HG03520 (cell line): ENCODE measurements at regions not wholly inside any gene's neighbourhood (a gene's known extent, or its start where the extent isn't known, plus 50 kb on each side); places are given as distances from the start of the nearest gene placed in this dataset.

Experiments
- ATAC-seq: cut with Tn5 transposase; IDR thresholded peaks from one replicate; pipeline ENCODE4 v1.9.1; 2021; ENCODE audit warnings: mild to moderate bottlenecking, moderate library complexity; ENCODE audit not compliant: unreplicated experiment

DNA sequence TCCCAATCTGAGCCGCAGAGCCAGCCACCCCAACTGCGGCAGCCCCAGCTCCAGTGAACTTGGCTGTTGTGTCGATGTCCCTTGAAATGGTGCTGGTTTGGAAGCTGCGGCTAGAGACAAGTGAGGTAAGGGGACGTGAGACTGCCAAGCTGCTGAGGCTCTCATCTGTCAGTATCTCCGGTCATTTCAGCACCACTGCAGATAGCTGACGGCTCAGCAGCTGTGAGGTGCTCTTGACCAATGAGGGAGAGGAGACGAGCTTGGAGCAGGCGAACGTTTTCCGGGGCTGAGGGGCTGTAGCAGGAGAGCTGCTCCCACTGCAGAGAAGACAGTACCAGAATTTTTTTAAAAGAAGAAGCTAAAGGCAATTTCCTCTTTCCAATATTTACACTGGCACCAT, 175.5 kb upstream of the CASK start:
- ATAC-seq, result no peak

DNA sequence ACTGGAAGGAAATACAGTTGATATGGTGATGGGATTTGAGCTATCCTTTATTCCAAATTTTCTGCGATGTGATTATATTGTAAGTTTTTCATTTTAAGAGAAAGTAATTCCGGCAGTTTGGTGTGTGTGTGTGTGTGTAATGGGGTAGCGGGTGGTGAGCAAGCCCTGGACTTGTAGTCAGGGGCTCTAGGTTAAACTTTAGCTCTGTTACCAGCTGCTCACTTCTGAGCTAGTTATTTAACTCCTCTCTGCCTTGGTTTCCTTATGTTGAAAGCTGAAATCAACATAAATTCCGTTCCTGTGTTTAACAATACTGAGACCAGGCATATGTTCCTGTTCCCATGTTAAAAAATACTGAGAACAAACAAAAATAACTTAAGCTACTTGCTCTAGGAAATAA, 174.1 kb upstream of the CASK start:
- ATAC-seq, result no peak

GRCh38 chrX:42096265-42096920, 173.0 kb upstream of the CASK start:
- ATAC-seq, result no peak

DNA sequence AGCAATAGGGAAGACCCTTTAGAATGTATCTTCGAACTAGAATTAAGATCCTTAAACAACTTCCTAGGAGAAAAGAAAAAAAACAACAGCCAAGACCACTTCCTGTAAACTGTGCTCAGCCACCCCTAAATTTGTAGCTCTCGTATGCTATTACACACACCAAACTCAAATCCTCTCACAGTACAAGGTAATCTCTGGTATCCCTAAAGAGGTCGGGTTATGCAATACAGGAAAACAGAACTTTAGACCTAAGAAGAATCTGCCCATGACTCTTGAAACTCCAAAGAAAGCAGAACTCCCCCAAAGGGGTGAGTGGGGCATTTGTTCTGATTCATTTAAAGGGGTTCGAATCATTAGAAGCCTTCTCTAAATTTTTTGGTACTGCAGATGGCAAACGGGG, 170.9 kb upstream of the CASK start:
- ATAC-seq, result no peak

- peak; percentile 73 for ATAC-seq
Observed at GRCh38 chrX:42093756-42094155, 170.4 kb upstream of the CASK start.

DNA sequence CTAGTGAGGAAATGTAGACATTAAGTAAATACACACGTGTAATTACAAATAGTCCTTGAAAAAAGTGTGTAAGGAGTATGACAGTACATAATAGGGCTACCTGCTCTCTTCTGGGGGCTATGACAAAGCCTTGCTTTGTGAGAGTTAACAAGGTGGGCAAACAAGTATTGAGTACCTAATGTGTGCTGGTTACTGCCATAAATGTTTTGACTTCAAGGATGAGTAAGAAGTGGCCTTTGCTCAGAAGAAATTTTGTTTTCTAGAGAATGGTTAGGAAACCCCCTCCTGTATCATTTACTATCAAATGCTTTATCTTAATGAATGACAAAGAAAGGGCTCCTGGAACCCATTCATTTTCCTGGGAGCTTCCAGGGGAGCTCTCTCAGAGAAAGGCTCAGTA, 167.0 kb upstream of the CASK start:
- ATAC-seq, result no peak

DNA sequence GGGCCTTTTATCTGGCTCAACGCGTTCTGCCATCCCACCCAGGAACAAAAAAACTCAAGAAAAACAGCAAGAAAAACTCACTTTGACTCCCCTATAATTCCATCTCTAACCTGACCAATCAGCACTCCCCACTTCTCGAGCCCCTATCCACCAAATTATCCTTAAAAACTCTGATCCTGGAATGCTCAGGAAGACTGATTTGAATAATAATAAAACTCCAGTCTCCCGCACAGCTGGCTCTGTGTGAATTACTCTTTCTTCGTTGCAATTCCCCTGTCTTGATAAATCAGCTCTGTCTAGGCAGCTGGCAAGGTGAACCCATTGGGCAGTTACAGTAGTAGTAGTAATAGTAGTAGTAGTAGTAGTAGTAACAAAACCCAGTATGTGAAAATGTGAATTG, 165.7 kb upstream of the CASK start:
- no peak for ATAC-seq

DNA sequence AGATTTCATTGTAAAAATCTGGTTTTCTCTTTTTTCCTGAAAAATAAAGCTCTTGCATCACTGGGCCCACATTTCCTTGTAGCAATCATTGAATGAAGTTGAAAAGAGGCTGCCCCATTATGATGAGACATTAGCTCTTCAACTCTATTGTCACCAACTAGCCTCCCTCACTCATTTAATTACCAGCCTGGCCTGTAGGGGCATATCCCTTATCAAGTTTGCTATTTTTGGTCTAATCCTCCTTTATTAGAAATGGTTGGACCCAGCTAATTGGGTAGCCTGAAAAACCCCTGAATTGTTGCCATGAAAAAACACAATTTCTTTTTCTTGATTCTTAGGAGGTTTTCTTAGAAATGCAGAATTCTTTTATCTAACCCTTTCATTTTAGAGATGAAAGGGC, 164.6 kb upstream of the CASK start:
- no peak for ATAC-seq

DNA sequence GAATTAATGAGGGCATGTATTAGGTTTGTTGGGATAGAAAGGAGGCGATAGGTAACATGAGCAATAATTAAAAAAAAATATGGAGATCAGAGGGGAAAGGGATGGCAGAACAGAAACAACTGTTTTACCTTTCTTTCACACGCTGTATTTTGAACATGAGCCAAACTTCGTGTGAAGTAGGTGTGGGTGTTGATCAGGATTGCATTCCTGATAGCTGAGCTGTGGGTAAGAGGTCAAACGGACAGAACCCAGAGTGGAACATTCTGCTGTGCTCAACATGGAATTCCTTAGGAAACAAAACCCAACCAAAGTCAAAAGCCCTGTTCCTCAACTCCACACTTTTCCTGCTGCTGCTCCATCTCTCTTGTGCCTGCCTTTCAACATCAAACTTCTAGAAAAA, 162.5 kb upstream of the CASK start:
- no peak for ATAC-seq

DNA sequence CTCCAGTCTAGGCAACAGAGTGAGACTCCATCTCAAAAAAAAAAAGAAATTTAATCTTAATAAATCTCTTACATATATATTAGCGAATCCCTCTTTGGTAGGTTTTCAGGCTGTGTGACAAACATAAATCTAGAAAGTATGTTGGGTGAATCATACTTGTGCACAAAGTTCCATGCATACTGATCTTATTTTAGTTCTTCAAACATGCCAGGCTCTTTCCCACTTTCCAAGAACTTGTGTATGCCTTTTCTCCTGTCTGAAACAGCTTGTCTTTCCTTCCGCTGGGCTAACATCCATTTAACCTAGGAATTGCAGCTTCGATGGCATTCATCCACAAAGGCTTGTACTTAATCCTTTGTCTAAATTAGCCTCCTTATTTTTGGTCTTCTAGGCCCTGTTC, 156.6 kb upstream of the CASK start:
- ATAC-seq, result no peak

DNA sequence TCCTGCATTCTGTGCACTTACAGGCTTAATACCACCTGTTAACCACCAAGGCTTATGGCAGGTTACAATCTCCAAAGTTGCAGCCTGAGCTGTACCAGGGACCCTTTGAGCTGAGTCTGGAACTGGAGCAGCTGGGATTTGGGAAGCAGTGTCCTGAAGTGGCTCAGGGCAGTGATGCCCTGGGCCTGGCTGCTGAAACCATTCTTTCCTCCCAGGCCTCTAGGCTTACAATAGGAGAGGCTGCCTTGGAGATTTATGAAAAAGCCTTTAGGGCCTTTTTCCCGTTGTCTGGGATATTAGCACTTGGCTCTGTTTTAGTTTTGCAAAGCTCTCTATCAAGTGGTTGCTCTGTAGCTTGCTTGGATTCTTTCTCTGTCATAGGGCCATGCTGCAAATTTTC, 154.3 kb upstream of the CASK start:
- ATAC-seq, result no peak

DNA sequence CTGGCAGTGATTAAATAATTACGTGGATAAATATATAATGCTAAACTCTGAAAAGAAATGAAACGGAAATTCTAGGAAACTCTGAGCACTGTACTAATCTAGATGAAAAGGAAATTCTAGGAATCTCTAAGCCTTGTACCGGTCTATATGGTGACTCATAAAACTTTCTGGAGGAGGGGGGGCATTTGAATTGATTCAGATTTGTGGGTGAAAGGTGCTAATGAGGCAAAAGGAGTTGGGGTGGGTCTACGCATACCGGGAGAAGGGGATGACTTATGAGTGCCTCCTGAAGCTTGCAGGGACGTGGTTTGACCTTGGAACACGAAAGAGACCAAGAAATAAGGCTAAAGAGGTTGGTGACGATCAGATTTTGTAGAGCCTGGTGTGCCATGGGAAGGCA, 151.7 kb upstream of the CASK start:
- no peak for ATAC-seq

DNA sequence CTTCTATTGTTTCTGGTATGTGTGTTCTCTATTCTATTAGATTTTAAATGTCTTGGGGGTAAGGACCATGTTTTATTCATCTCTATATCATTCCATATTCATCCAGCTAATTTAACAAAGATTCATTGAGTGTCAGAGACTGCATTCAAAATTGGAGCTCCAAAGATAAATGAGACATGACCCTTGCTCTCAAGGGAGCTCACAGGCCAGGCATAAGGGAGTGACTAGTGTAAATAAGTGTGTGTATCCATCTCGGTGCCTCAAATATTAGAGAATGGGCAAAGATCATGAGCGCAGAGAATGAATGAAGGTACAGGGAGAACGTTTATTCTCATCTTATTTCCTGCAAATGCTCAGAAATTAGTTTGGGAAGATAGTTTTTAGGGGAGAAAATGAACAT, 150.1 kb upstream of the CASK start:
- no peak for ATAC-seq

DNA sequence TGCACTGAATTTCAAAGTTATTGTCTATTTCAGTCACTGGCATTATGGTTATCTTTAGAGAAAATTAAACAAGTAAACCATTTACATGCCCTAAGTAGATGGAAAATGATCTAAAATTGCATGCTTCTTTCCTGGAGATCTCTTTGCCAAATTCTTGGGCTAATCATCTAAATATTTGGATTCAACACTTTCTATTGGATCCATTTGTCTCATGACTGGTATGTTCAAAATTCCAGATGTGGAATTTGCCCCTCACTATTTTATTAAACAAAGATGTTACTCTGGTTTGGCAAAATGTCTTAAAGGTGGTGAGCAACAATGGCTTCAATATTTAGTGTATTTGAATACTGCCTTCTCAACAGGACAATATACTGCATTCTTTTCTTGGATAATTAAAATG, 147.5 kb upstream of the CASK start:
- ATAC-seq, result no peak

- no peak for ATAC-seq
Observed at GRCh38 chrX:42054256-42054655, 130.9 kb upstream of the CASK start.

DNA sequence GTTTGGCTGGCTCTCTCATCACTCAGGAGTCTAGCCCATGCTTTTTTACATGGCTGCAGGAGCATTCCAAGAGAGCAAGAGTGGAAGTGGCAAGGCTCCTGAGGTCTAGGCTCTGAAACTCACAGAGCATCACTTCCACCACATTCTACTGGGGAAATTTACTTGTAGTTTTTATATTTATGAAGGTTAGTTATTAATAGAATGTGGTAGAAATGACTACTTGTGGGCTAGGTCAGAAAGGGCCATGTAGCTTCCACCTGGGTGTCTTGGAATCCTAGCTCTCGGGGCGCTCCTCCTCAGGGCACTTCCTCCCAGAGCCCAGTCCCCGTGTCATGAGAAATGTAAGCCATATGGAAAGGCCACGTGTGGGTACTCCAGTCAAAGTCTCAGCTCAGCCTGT, 127.0 kb upstream of the CASK start:
- ATAC-seq, result no peak

- ATAC-seq, result no peak
Observed at GRCh38 chrX:42047886-42048285, 124.5 kb upstream of the CASK start.

- ATAC-seq, result no peak
Observed at GRCh38 chrX:42028109-42028508, 104.8 kb upstream of the CASK start.

- no peak for ATAC-seq
Observed at GRCh38 chrX:42027367-42028000, 104.1 kb upstream of the CASK start.

DNA sequence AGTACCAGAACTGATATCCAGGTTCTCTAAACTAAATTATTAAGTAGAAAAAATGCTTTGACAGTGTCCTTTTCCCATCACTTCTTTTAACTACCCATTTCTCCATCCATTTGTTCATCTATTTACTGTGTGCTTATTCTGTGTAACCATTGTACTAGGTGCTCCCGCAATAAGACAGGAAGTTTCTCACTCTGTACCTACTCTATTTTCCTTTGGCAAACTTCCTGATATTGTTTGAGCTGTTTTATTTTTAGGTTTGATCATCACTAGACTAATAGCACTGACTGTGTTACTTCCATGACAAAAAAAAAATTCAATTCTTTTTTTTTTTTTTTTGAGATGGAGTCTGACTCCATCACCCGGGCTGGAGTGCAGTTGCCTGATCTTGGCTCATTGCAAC, 102.5 kb upstream of the CASK start:
- no peak for ATAC-seq

GRCh38 chrX:42023122-42023521, 99.8 kb upstream of the CASK start:
- no peak for ATAC-seq

DNA sequence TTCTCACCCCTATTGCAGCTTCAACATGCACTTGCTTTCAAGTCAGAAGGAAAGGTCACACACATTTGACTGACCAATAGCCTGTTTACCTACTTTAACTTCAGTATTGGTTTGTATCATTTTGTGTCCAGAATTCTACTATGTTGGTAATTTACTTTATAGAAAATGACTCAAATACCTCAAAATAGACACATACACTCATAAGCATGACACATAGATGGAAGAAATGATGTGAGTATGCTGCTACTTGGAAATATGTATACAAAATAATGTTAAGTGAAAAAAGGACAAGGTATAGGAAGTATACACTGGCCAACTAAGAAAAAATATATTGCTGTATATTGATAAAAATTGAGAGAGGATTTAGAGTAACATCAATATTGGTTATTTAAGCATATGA, 98.8 kb upstream of the CASK start:
- no peak for ATAC-seq

- ATAC-seq, result no peak
Observed at GRCh38 chrX:42021058-42021457, 97.7 kb upstream of the CASK start.
